WTC11 (cell line): ENCODE measurements at regions not wholly inside any gene's neighbourhood (a gene's known extent, or its start where the extent isn't known, plus 50 kb on each side); places are given as distances from the start of the nearest gene placed in this dataset.

Experiments
- ATAC-seq: fragments of 200-7000 bp; cut with Tn5 transposase; 2 replicates; pipeline ENCODE4 v1.10.0; 2021; ENCODE audit warnings: mild to moderate bottlenecking, moderate library complexity
- CTCF ChIA-PET: fragments of 300-600 bp; sonication (Branson Sonifier 250); formaldehyde crosslinking; loops from one replicate; lab custom pipeline; 2021; ENCODE audit warnings: antibody characterized with exemption; lab: Charles Lee
- POLR2A ChIA-PET: fragments of 350-600 bp; sonication (Branson Sonifier 250); formaldehyde crosslinking; loops from one replicate; lab custom pipeline; 2021; ENCODE audit warnings: antibody characterized with exemption; lab: Charles Lee
- DNase-seq: peaks from one replicate; pipeline ENCODE4 v3.0.0; 2021; ENCODE audit warnings: low spot score
- H3K27ac Mint-ChIP-seq: 2 replicates; pipeline ENCODE4 v1.8.0; 2021; ENCODE audit warnings: mixed read lengths
- H3K27me3 Mint-ChIP-seq: 2 replicates; pipeline ENCODE4 v1.8.0; 2021; ENCODE audit warnings: low read depth, mild to moderate bottlenecking, moderate library complexity, mixed read lengths
- H3K36me3 Mint-ChIP-seq: 2 replicates; pipeline ENCODE4 v1.8.0; 2021; ENCODE audit warnings: mixed read lengths
- H3K4me1 Mint-ChIP-seq: 2 replicates; pipeline ENCODE4 v1.8.0; 2022; ENCODE audit warnings: mixed read lengths
- H3K4me3 Mint-ChIP-seq: 2 replicates; pipeline ENCODE4 v1.8.0; 2021; ENCODE audit warnings: mild to moderate bottlenecking, moderate library complexity, mixed read lengths
- H3K9me3 Mint-ChIP-seq: 2 replicates; pipeline ENCODE4 v1.8.0; 2021; ENCODE audit warnings: mixed read lengths
- GRHL2 ChIP-seq: fragments of 250-450 bp; sonication (Bioruptor Pico); IDR thresholded peaks from 2 replicates; pipeline ENCODE4 v1.8.0; 2022; ENCODE audit warnings: mild to moderate bottlenecking, moderate library complexity; ENCODE audit not compliant: insufficient replicate concordance, severe bottlenecking
- MAX ChIP-seq: sonication (generic); formaldehyde crosslinking; IDR thresholded peaks from 2 replicates; pipeline ENCODE4 v1.8.0; 2022; ENCODE audit warnings: mild to moderate bottlenecking, missing genetic modification reagents
- MLX ChIP-seq: sonication (generic); formaldehyde crosslinking; IDR thresholded peaks from 2 replicates; pipeline ENCODE4 v1.8.1; 2023; ENCODE audit warnings: mild to moderate bottlenecking, missing genetic modification reagents, moderate library complexity
- NFATC4 ChIP-seq: fragments of 250-450 bp; sonication (Bioruptor Pico); IDR thresholded peaks from 2 replicates; pipeline ENCODE4 v1.9.0; 2021; ENCODE audit warnings: mild to moderate bottlenecking
- PRDM15 ChIP-seq: sonication (generic); formaldehyde crosslinking; IDR thresholded peaks from 2 replicates; pipeline ENCODE4 v1.8.0; 2022; ENCODE audit warnings: missing genetic modification reagents
- RORB ChIP-seq: fragments of 250-450 bp; sonication (Bioruptor Pico); IDR thresholded peaks from 2 replicates; pipeline ENCODE4 v1.9.0; 2021; ENCODE audit warnings: mild to moderate bottlenecking
- STAT6 ChIP-seq: sonication (generic); formaldehyde crosslinking; conservative IDR thresholded peaks from 2 replicates; pipeline ENCODE4 v1.8.1; 2023; ENCODE audit warnings: mild to moderate bottlenecking, low read depth, missing genetic modification reagents, moderate library complexity
- TEAD1 ChIP-seq: sonication (generic); formaldehyde crosslinking; IDR thresholded peaks from 2 replicates; pipeline ENCODE4 v1.8.0; 2022; ENCODE audit warnings: mild to moderate bottlenecking, missing genetic modification reagents
- TEAD4 ChIP-seq: sonication (generic); formaldehyde crosslinking; IDR thresholded peaks from 2 replicates; pipeline ENCODE4 v1.8.0; 2022; ENCODE audit warnings: mild to moderate bottlenecking, missing genetic modification reagents
- ZBTB43 ChIP-seq: sonication (generic); formaldehyde crosslinking; IDR thresholded peaks from 2 replicates; pipeline ENCODE4 v1.8.1; 2023; ENCODE audit warnings: mild to moderate bottlenecking, missing genetic modification reagents
- ZNF317 ChIP-seq: sonication (generic); formaldehyde crosslinking; IDR thresholded peaks from 2 replicates; pipeline ENCODE4 v1.8.1; 2023; ENCODE audit warnings: low read depth, mild to moderate bottlenecking, moderate library complexity, missing genetic modification reagents, borderline replicate concordance
- ZNF396 ChIP-seq: fragments of 250-450 bp; sonication (Bioruptor Pico); IDR thresholded peaks from 2 replicates; pipeline ENCODE4 v1.8.0; 2021; ENCODE audit warnings: mild to moderate bottlenecking, moderate library complexity, borderline replicate concordance
- TF ChIP-seq, protein P1 (sequence below): sonication (generic); formaldehyde crosslinking; IDR thresholded peaks from 2 replicates; pipeline ENCODE4 v1.8.0; 2022; ENCODE audit warnings: mild to moderate bottlenecking, missing genetic modification reagents
- TF ChIP-seq, protein P2 (sequence below): fragments of 250-450 bp; sonication (Bioruptor Pico); IDR thresholded peaks from 2 replicates; pipeline ENCODE4 v1.9.0; 2021; ENCODE audit warnings: mild to moderate bottlenecking

DNA sequence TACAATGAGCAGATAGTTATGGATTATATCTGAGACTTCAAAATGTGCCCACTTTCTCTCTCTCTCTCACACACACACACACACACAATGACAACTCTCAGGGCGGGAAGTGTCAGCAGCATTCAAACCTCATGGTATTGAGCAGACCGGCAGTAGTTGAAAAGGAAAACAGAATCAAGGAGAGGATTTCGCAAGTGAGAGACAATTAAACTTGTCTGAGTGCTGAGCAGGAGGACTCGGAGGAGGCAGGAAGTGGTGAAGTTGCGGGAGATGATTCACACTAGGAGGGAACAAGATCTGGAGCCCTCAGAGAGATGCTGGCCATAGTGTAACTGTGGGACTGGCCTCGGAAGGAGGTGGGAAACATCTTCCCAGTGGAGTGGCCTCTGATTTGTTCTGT lies 353.1 kb downstream of the EFNB2 start (continued):
- TF ChIP-seq PRDM15 (CRISPR knock-in tag) (no peak), ZBTB43 (CRISPR knock-in tag) (no peak), TEAD1 (CRISPR knock-in tag) (no peak), STAT6 (CRISPR knock-in tag) (no peak), TEAD4 (no peak), MAX (CRISPR knock-in tag) (no peak), GRHL2 (CRISPR knock-in tag) (no peak), NFATC4 (no peak), ZNF396 (CRISPR knock-in tag) (no peak), MLX (CRISPR knock-in tag) (no peak), RORB (CRISPR knock-in tag) (no peak)

DNA sequence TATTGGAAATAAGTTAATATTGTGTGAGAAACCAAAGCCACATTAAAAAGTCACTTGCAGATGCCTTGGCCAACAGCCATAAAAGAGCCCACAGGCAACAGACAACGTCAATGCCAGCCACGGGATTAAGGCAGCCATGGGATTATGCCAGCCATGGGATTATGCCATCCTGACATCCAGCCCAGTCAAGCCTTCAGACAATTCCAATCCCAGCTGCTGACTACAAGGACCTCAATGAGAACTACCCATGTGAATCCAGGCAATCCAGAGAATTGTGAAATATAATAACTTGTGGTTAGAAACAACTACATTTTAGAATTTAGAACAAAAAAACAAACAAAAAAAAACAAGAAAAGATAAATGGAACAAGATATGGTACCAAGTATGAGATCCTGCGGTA lies 356.6 kb downstream of the EFNB2 start:
- Mint-ChIP-seq H3K27me3 (no peaks in the 10 kb centered on the region), H3K4me1 (peaks cover 13% of the 10 kb centered on the region), H3K36me3 (no peaks in the 10 kb centered on the region), H3K27ac (no peak overlapping the region), H3K4me3 (no peak overlapping the region), H3K9me3 (peaks cover 5% of the 10 kb centered on the region)
- CTCF ChIA-PET: no interaction called here
- POLR2A ChIA-PET: no interaction called here
- no peak for TF ChIP-seq ZNF317
- TF ChIP-seq, protein P1, sequence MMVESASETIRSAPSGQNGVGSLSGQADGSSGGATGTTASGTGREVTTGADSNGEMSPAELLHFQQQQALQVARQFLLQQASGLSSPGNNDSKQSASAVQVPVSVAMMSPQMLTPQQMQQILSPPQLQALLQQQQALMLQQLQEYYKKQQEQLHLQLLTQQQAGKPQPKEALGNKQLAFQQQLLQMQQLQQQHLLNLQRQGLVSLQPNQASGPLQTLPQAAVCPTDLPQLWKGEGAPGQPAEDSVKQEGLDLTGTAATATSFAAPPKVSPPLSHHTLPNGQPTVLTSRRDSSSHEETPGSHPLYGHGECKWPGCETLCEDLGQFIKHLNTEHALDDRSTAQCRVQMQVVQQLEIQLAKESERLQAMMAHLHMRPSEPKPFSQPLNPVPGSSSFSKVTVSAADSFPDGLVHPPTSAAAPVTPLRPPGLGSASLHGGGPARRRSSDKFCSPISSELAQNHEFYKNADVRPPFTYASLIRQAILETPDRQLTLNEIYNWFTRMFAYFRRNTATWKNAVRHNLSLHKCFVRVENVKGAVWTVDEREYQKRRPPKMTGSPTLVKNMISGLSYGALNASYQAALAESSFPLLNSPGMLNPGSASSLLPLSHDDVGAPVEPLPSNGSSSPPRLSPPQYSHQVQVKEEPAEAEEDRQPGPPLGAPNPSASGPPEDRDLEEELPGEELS: no peak
- TF ChIP-seq, protein P2, sequence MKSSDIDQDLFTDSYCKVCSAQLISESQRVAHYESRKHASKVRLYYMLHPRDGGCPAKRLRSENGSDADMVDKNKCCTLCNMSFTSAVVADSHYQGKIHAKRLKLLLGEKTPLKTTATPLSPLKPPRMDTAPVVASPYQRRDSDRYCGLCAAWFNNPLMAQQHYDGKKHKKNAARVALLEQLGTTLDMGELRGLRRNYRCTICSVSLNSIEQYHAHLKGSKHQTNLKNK (CRISPR knock-in tag): no peak
- ATAC-seq (no peak), DNase-seq (no peak)
